Stimulated activated CD8-positive, alpha-beta memory T cell treated with anti-CD3 and anti-CD28 coated beads, Interleukin-7, amount 100 ng/mL, for 24 hours (primary cell): ENCODE measurements at regions not wholly inside any gene's neighbourhood (a gene's known extent, or its start where the extent isn't known, plus 50 kb on each side); places are given as distances from the start of the nearest gene placed in this dataset.

Source experiments
- DNase-seq: peaks from one replicate; pipeline ENCODE4 v3.0.0-alpha.2; 2020; ENCODE audit warnings: low read depth

DNA sequence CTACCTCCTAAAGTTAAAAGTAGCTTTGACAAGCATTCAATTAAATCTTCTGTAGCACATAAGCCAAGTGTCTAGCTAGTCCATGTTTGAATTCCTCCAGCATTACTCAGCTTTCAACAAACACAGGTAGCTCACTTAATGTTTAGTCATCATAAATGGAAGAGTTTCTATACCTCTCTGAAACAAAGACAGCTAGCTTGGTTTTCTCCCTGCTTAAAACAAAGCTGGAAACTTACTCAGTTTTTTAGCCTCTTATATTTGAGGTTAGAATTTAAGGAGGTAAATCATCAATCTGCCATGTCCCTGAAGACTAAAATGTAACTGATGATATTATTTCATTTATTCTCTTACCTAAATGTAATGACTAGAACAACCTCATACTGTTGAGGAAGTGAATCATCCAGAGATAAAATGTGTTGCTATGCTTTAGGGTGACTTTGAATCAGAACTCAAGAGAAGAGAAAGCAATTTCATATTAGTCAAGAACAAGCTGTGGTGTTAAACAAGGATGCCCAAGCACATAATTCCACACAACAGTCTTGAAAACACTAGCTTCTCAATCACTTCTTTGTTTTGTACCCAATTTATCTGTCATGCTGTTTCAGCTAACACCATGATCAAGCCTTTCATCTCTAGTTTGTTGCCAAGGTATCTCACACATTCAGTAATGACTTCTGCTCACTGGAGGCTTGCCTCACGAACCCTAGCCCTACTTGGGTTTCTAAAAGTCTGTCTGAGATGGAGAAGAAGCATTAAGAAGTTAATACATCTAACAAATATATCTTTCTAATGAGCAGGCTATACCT, 251.9 kb downstream of the EPM2A start:
- no peak for DNase-seq

DNA sequence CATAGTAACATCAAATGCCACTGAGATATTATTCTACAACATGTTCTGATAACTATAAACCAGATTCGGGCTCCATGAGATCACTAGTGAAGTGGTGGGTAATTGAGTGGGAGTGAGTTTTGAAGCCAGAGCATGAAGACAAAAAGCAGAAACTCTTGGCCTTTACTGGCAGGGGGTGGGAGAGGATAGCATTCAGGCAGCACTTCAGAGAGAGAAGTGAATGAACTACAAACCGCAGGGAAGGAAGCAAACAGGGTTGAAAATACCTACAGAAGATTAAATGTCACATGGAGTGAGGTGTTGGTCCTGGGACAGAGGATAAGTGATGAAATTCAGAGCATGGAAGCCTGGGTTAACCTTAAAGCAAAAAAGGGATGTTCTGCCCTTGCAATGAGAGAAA, 250.0 kb downstream of the EPM2A start:
- DNase-seq = no peak

DNA sequence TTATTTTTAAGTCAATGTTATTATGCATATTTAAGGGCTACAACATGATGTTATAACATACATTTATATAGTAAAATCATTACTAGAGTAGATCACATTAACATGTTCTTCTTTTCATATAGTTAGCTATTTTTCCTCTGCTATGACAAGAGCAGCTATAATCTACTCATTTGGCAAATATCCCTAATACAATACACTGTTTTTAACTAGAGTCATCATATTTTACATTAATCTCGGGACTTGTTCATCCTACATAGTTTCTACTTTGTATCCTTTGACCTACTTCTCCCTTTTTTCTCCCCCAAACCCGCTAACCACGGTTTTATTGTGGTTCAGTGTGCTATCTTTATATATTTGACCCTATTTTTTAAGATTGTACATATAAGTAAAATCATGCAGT, 249.0 kb downstream of the EPM2A start:
- DNase-seq = no peak

DNA sequence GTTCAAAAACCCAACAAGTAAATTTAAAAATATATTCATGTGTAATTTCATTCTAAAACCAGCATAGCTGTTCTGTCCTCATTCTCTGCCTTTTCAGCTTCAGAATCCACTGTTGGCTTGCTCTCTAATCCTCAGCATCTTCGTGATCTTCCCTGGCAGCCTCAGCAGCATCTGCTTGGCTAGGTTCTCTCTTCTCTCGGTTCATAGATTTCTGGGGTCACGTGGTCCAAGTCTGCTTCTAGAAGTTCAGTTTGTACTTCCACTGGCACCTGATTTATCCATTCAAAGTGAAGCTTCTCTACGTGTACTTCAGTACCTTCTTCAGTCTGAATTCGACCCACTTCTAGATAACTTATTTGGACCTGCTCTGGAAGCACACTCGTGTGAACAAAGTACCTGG, 245.7 kb downstream of the EPM2A start:
- DNase-seq = no peak

DNA sequence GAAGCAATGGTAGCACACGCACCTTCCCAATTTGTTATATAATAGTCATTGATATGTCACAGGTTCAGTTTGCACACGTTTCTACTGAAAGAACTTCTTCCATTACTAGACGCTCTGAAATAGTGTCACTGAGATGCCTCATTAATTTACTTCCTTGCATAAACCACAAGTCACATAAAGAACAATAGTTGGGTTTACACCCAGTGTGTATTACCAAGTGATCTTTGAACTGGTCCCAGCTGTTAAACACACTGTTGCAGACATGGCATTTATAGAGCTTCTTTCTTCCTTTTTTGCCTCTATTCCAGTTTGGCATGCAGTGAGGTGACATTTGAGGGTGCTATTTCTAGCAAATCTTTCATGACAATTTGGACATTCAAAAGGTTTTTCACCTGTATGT, 245.3 kb downstream of the EPM2A start:
- DNase-seq = no peak

DNA sequence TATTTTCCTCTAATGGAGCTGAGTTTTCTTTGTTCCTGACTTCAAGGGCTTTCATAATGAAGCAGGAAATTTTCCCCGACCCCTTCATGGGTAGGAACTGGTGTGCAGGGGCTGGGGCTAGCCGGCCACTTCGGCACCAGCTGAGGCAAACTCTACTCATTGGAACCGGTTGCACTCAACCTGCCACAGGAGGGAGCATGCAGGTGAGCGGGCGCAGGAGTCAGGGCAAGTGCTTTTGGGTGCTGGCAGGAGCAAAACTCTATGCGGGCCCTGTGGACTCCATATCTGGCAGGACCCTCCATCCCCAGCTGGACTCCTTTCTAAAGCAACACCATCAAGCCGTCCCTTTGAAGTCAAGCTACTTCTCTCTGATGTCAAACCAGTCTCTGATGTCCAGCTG, 244.2 kb downstream of the EPM2A start:
- no peak for DNase-seq

DNA sequence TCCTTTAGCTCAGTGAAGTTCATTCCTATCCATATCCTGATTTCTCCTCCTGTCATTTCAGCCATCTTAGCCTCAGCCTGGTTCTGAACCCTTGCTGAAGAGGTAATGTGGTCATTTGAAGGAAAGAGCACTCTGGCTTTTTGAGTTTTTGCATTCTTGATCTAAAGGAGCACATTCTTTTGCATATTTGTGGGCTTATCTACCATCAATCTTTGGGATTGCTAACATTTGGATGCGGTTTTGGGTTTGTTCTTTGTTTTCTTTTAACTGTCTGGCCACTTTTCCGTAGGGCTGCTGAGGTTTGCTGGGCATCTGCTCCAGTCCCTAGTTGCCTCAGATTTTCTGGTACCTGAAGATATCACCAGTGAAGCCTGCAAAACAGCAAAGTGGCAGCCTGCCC, 238.3 kb downstream of the EPM2A start:
- no peak for DNase-seq

DNA sequence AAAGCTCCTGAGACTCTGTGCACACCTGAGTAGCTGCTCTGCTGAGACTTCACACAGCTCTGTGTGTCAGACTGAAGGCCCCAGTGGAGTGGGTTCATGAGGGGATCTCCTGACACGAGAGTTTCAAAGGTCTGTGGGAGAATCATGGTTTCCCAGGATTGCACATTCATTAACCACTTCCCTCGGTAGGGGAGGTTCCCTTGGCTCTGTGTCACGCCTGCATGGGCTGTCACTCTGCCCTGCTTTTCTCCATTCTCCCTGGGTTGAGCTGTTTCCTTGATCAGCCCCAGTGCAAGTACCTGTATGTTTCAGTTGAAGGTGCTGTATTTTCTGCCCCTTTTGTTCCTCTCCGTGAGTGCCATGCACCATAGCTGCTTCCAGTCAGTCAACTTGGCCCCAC, 236.9 kb downstream of the EPM2A start:
- DNase-seq = no peak

DNA sequence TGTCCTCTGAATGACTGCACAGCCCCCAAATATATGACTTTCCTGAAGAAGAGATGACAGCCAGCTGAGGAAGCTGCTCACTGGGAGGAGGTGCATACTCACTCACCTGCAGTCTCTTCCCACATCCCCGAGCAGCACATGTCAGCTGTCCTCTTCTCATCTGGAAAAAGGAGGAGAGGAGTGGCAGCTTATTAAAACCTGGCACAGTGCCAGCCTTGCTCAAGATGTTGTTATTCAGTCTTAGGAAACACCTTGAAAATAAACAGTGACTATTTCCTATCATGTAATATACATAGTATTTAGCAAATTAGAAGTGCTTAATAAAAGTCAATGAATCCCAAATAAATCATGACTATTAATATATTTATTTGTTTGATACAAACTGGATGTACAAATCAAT, 232.9 kb downstream of the EPM2A start:
- no peak for DNase-seq

DNA sequence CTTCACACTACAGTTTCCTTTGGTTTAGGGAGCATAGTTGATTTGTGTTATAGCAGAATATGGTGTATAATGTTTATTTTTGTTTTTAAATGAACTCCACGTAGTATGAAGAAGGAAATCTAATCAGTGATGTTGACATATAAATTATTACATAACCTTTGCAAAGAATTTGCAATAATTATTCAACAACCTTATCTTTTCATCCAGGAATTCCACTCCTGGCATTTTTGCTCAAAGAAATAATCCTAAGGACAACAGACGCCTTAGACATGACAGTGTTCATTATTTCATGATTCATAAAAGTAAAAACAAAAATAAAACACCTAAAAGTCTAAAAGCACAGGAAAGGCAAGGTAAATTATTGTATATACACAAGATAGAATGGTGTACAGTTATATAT, 229.2 kb downstream of the EPM2A start:
- no peak for DNase-seq

DNA sequence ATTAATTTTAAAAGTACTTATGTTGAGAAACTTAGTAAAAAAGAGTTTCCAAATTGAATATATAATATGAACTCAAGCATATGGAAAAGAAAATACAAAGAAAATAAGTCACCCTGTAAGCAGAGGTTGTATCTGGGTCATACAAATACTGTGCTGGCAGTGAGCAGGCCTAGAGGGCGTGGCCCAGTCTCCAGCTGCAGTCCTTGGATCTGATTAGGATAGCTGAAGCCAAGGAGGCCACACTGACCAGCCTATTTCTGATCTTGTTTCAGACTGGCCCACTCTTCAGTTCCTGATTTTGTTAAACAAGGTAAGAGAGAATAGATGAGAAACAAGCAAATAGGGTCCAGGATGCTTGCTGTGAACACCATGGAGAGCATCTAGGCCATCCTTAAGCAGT, 228.8 kb downstream of the EPM2A start:
- DNase-seq = no peak

DNA sequence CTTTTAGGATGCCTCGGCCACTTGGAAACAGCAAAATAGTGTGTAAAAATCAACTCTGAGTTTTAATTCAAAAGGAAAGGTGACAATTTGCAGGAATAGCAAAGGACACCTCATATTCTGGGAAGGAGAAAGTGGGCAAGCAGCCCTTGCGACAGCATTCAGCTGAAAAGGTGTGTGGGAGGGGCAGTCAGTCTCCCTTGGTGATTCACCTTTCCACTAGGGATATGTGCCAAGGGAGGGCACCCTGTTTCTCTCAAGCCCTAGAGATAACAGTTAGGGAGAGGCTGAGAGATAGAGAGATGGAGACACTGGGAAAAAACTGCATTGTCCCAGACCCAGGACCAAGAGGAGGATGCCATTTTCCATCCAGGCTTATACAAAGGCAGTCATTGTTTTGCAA, 228.1 kb downstream of the EPM2A start:
- DNase-seq = no peak

DNA sequence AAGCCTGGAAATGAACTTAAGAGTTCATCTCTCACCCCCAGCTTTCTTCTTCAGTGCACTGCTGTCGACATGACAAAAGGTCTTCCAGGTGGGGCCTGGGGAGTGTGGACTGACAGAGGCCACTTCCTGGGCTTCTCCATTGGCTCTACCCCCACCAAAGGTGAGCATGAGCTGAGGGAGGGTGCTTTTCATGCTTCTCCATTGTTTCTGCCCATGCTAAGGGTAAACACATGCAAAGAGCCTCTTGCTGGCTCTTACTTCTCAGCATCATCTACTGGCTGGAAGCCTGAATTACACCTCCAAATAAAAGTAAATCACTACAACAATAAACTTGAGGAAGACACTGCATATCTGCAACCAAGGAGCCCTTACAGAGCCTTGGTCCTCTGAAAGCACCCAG, 227.2 kb downstream of the EPM2A start:
- DNase-seq = no peak

DNA sequence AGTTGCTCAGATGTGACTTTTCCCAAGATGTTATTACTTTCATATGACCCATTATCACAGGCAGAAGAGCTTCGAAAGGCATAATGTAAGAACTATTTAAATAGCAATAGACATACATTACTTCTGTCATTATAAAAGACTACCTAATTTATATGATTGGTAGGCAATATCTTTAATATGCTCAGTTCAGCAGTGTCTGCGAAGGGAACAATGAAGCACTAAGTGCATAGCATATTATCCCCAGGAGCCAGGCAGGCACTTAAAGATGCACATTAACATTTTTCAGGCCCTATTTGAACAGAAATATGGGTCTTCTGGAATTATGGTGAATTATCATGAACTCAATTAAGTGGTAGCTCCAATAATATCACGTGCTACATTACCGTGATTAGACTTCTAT, 217.8 kb downstream of the EPM2A start:
- no peak for DNase-seq

DNA sequence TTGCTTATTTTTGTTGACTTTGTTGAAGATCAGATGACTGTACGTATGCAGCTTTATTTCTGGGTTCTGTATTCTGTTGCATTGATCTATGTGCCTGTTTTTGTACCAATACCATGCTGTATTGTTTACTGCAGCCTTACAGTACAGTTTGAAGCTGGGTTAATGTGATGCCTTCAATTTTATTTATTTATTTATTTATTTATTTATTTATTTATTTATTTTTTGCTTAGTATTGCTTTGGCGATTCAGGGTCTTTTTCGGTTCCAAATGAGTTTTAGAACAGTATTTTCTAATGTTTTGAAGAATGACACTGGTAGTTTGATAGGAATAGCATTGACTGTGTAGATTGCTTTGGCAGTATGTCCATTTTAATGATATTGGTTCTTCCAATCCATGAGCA, 210.3 kb downstream of the EPM2A start:
- DNase-seq = no peak

DNA sequence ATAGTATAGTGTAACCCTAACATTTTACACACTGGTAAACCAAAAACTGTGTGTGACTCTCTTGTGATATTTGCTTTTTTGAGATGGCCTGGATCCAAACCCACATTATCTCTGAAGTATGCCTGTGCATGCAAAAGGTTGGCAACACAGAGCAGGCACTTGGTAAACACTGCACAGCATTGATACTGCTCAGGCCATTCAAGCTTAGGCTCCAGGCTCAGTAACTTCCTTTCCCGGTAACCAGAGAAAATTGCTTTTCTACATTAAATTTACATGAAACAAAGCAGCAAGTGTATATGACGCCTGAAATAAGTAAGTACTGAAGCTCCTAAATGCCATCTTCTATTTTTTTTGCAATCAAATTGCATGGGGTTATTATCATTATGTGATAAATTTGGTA, 205.7 kb downstream of the EPM2A start:
- DNase-seq = no peak

DNA sequence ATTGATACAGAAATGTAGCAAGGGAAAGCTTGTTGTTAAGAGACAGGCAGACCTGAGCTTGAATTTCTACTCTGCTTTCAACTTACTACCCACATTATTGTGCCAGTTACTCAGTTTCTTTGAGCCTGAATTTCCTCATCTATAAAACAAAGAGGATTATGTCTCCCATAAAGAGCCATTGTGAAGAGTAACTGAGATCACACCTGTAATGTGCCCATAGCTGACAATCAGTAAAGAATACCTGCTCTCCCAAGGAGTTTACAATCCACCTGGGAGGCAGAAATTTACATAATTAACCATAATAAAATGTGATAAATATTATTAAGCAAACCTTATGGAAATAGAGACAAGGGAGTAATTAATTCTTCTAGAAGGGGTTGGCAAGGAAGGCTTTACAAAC, 204.9 kb downstream of the EPM2A start:
- DNase-seq = no peak

DNA sequence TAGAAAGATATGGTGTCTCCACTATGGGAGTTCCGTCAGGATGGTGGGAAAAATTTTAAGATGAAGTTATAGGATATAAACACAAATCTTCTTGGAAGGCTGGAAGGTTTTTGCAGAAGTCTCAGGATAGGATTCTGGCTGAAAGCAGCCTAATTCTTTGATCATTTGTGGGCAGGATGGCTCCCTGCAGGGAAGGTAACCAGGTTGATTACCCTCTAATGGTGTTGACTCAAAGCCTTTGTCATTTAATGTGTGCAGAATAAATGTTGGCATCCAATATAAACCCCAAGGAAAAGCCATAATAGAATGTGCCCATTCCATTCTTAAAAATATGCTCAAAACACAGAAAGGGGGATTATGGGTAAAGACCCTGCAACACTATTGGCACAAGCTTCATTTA, 204.3 kb downstream of the EPM2A start:
- no peak for DNase-seq

DNA sequence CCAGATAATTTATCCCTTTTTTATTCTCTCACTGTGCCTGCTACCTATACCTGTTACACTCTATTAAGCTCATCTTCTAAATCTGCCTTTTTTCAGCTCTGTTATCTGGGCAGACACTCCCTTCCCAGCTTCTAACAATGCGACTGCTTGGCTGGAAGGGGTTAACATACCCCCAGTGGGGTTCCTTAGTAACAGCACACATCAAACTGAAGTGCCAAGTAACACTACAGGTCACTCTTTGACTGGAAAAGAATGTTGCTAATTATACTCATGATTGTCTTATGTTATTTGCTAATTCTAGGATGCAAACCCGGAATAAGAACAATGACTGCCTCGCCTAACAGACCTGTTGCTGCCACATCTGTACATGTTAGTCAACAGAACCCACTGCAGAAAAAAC, 203.5 kb downstream of the EPM2A start:
- no peak for DNase-seq

DNA sequence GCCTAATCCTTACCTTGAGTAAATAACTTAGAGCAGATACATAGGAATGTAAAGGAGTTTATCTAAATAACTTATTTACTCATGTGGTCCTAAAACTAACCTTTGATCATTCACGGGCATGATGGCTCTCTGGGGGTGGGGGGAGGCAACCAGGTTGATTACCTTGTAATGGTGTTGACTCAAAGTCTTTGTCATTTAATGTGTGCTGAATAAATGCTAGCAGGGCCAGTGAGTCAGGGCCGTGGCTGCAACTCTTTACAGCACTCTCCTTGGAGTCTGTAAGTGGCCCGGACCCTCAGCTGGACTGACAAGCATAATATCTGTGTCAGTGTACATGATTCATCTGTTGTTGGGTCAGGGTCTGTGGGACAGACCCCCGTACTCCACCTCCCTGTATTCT, 203.0 kb downstream of the EPM2A start:
- no peak for DNase-seq

DNA sequence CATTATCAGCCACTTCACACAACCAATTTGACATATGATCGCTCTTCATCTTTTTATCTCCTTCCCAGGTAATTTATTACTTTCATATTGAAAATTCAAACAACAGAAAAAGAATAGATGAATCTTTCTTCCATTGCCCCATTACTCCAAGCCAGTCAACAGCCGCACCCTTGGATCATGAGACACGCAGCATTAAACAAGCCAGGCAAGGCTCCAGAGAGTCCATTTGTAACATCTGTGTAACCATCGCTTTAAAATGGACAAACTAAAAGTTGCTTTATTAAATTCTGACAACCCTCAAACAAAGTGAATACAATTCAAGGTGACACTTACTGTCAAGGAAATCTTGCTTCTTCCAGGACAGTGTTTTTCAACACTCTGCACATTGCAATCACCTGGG, 200.3 kb downstream of the EPM2A start:
- DNase-seq = no peak

DNA sequence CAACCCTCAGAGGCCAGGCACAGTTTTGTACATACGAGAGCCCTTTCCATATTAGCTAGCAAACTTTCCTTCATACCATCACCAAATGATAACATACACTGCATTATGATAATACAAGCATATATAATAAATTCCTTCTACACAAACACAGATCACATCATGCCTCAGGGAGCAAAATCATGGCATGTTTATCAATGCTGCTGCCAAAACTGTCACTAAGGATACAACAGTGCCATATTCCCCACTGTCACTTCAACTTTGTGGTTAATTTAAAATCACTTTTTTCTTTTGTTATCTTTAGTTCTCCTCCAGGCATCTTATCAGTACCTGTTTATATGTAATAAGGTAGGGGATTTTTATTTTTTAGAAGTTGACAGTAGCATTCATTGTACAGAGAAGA, 196.3 kb downstream of the EPM2A start:
- DNase-seq = no peak

DNA sequence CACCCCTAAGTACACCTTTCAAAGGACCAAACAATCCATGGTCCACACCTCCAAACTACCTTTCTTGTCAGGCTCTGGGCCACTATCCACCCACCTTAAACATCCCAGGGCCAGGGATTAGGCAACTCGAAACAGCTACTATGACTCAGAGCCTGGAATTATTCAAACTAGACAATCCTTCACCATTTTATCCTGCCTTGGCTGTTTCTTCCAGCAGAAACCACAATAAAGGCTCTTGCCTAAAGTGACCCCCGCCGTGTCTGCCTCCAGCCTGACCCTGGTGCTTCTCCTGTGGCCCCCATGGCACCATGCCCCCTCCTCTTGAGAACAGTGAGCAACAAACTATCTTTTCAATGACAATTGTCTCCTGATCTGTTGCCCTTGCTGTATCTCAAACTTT, 195.5 kb downstream of the EPM2A start:
- no peak for DNase-seq

DNA sequence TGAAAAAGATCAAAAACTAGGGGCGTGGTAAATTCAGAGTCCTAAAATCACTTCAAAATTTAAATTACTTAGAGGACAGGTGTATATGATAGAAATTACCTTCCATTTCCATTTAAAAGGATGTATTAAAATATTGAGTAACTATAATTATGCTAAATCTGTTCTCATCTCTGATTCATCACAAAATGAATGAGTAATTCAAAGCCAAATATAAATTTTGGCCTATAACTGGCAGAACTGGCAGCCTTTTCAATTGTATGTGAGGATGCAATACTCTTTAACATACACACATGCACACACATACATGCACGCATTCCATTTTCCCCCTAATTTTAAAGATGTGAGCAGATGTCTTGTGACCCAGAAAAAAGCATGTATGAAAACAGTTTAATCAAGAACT, 194.6 kb downstream of the EPM2A start:
- no peak for DNase-seq

DNA sequence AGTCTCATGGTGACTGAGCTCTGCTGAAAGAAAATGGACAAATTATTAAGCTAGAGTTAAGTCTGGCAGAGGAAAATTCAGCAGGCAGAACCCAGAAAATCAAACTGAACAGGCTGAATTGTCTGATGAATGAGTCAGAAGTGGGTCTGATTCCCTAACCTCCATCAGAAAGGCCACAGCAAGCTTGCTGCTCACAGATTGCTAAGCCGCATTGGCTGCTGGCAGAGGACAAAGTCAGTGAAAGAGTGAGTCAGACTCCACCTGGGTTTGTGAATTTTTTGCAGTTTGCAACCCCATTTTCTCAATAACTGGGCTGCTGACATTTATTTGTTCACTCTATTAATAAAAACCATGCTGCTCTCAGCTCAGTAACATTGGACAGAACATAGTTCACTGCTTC, 191.3 kb downstream of the EPM2A start:
- no peak for DNase-seq
